Neural progenitor cell (in vitro differentiated cells): ENCODE measurements at regions not wholly inside any gene's neighbourhood (a gene's known extent, or its start where the extent isn't known, plus 50 kb on each side); places are given as distances from the start of the nearest gene placed in this dataset.

ENCODE experiments used
- DNase-seq: peaks from one replicate; pipeline ENCODE4 v3.0.0-alpha.2; 2016; ENCODE audit warnings: low spot score
- H2AFZ ChIP-seq: fragments of 200-600 bp; sonication (generic); replicated peaks from 2 replicates; pipeline ENCODE4 v1.6.1; 2016; ENCODE audit warnings: antibody characterized with exemption
- H3F3A ChIP-seq: fragments of 200-600 bp; sonication (generic); 2 replicates; pipeline ENCODE4 v1.6.1; 2016; ENCODE audit warnings: antibody characterized with exemption, low read depth
- H3K27ac ChIP-seq: fragments of 200-600 bp; sonication (generic); 2 replicates; pipeline ENCODE4 v1.5.1; 2016; ENCODE audit warnings: mild to moderate bottlenecking
- H3K27me3 ChIP-seq: fragments of 200-600 bp; sonication (generic); 2 replicates; pipeline ENCODE4 v1.6.1; 2016; ENCODE audit warnings: mild to moderate bottlenecking, moderate library complexity
- H3K36me3 ChIP-seq: fragments of 200-600 bp; sonication (generic); 2 replicates; pipeline ENCODE4 v1.5.1; 2016
- H3K4me1 ChIP-seq: fragments of 200-600 bp; sonication (generic); 2 replicates; pipeline ENCODE4 v1.6.1; 2016; ENCODE audit warnings: mixed run types
- H3K4me2 ChIP-seq: fragments of 200-600 bp; sonication (generic); 2 replicates; pipeline ENCODE4 v1.6.1; 2016
- H3K4me3 ChIP-seq: fragments of 200-600 bp; sonication (generic); 2 replicates; pipeline ENCODE4 v1.5.1; 2016
- H3K79me2 ChIP-seq: fragments of 200-600 bp; sonication (generic); 2 replicates; pipeline ENCODE4 v1.6.1; 2016; ENCODE audit warnings: low read depth
- H3K9ac ChIP-seq: fragments of 200-600 bp; sonication (generic); 2 replicates; pipeline ENCODE4 v1.6.1; 2016
- H3K9me3 ChIP-seq: fragments of 200-600 bp; sonication (generic); 2 replicates; pipeline ENCODE4 v1.5.1; 2016; ENCODE audit warnings: low read depth
- H4K20me1 ChIP-seq: fragments of 200-600 bp; sonication (generic); 2 replicates; pipeline ENCODE4 v1.6.1; 2016; ENCODE audit warnings: low read depth
- H3K27ac Mint-ChIP-seq: 3 replicates; pipeline ENCODE4 v1.8.0; 2021; ENCODE audit warnings: mixed read lengths
- H3K27me3 Mint-ChIP-seq: 2 replicates; pipeline ENCODE4 v1.8.0; 2022; ENCODE audit warnings: low read depth, mild to moderate bottlenecking, inconsistent platforms, moderate library complexity, mixed read lengths; ENCODE audit not compliant: insufficient read depth
- H3K36me3 Mint-ChIP-seq: 3 replicates; pipeline ENCODE4 v1.8.0; 2021; ENCODE audit warnings: mixed read lengths
- H3K4me1 Mint-ChIP-seq: 3 replicates; pipeline ENCODE4 v1.8.0; 2021; ENCODE audit warnings: mixed read lengths
- H3K4me3 Mint-ChIP-seq: 3 replicates; pipeline ENCODE4 v1.8.0; 2021; ENCODE audit warnings: mild to moderate bottlenecking, moderate library complexity, mixed read lengths
- H3K9me3 Mint-ChIP-seq: 3 replicates; pipeline ENCODE4 v1.8.0; 2020; ENCODE audit warnings: mixed read lengths
- EZH2 ChIP-seq: fragments of 200-600 bp; sonication (generic); IDR thresholded peaks from 2 replicates; pipeline ENCODE4 v1.6.1; 2017; ENCODE audit warnings: antibody characterized with exemption, mild to moderate bottlenecking, moderate library complexity
- EZH2phosphoT487 ChIP-seq: fragments of 200-600 bp; sonication (generic); IDR thresholded peaks from 2 replicates; pipeline ENCODE4 v1.6.1; 2017; ENCODE audit warnings: antibody characterized with exemption
- TF ChIP-seq, protein P1 (sequence below): fragments of 200-600 bp; sonication (generic); IDR thresholded peaks from 2 replicates; pipeline ENCODE4 v1.5.1; 2017; ENCODE audit warnings: antibody characterized with exemption, mild to moderate bottlenecking

DNA sequence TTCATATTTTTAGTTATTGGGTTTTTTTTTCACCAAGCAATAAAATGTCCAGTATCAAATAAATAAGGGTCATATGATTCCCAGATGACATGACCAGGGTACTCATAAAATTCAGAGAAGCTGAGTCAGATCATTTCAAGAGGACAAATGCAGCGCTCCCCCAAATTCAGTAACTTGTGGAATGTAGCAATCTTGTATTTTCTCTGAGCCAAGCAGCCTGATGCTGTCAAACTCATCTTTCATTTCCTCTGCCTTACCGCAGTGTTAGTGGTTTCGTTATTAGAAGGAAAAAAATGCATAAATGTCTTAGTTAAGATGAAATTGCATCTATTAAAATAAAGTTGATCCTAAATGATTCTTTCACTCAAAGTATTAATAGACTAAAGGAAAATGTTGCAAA, 57.8 kb upstream of the EDN1 start:
- no peak for TF ChIP-seq EZH2phosphoT487
- no peak for TF ChIP-seq EZH2
- TF ChIP-seq, protein P1, sequence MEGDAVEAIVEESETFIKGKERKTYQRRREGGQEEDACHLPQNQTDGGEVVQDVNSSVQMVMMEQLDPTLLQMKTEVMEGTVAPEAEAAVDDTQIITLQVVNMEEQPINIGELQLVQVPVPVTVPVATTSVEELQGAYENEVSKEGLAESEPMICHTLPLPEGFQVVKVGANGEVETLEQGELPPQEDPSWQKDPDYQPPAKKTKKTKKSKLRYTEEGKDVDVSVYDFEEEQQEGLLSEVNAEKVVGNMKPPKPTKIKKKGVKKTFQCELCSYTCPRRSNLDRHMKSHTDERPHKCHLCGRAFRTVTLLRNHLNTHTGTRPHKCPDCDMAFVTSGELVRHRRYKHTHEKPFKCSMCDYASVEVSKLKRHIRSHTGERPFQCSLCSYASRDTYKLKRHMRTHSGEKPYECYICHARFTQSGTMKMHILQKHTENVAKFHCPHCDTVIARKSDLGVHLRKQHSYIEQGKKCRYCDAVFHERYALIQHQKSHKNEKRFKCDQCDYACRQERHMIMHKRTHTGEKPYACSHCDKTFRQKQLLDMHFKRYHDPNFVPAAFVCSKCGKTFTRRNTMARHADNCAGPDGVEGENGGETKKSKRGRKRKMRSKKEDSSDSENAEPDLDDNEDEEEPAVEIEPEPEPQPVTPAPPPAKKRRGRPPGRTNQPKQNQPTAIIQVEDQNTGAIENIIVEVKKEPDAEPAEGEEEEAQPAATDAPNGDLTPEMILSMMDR, result no peak
- Histone ChIP-seq H3K27me3 (no peaks in the 10 kb centered on the region), H3K36me3 (no peaks in the 10 kb centered on the region), H3F3A (peaks cover 29% of the 10 kb centered on the region), H3K9me3 (no peaks in the 10 kb centered on the region), H3K9ac (no peak overlapping the region), H3K4me1 (peaks cover 44% of the 10 kb centered on the region), H3K79me2 (no peaks in the 10 kb centered on the region), H2AFZ (no peak overlapping the region), H4K20me1 (no peaks in the 10 kb centered on the region), H3K4me3 (peak overlapping the region; percentile 1), H3K27ac (peak overlapping the region; percentile 80), H3K4me2 (peak overlapping the region; percentile 61)
- H3K36me3 Mint-ChIP-seq, result no peaks in the 10 kb centered on the region
- H3K9me3 Mint-ChIP-seq, result no peaks in the 10 kb centered on the region
- no peak overlapping the region for H3K4me3 Mint-ChIP-seq
- no peaks in the 10 kb centered on the region for H3K27me3 Mint-ChIP-seq
- H3K27ac Mint-ChIP-seq, result no peak overlapping the region
- no peak for DNase-seq
- H3K4me1 Mint-ChIP-seq, result peaks cover 17% of the 10 kb centered on the region

DNA sequence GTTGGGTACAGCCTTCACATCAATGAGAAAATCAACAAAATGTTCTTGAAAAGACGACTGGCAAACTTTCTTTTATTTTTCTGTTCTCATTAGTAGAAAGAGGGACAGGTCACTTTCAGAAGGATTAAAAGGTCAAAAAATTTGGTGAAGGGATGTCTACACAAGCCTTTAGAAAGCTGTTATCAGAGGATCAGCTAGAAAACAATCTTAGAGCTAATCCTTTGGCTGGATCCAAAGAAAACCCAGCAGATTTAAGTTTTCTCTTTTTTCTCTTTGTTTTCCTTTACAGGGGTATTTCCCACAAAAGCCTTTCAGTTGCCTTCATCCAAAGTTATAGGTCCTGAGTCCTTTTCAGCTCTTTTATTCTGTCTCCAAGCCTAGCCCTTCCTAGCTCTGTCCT, 57.3 kb upstream of the EDN1 start:
- Histone ChIP-seq H3K9me3 (no peaks in the 10 kb centered on the region), H3K4me1 (peaks cover 44% of the 10 kb centered on the region), H3K4me2 (peak overlapping the region; percentile 61), H3K27ac (peak overlapping the region; percentile 80), H3K4me3 (peak overlapping the region; percentile 1), H3F3A (peaks cover 29% of the 10 kb centered on the region), H3K79me2 (no peaks in the 10 kb centered on the region), H3K27me3 (no peaks in the 10 kb centered on the region), H4K20me1 (no peaks in the 10 kb centered on the region), H3K9ac (no peak overlapping the region), H3K36me3 (no peaks in the 10 kb centered on the region), H2AFZ (no peak overlapping the region)
- Mint-ChIP-seq H3K27me3 (no peaks in the 10 kb centered on the region), H3K27ac (no peak overlapping the region), H3K4me1 (peaks cover 17% of the 10 kb centered on the region), H3K36me3 (no peaks in the 10 kb centered on the region), H3K9me3 (no peaks in the 10 kb centered on the region), H3K4me3 (no peak overlapping the region)
- TF ChIP-seq EZH2 (no peak), EZH2phosphoT487 (peak; percentile 52)
- peak; percentile 67 for DNase-seq

DNA sequence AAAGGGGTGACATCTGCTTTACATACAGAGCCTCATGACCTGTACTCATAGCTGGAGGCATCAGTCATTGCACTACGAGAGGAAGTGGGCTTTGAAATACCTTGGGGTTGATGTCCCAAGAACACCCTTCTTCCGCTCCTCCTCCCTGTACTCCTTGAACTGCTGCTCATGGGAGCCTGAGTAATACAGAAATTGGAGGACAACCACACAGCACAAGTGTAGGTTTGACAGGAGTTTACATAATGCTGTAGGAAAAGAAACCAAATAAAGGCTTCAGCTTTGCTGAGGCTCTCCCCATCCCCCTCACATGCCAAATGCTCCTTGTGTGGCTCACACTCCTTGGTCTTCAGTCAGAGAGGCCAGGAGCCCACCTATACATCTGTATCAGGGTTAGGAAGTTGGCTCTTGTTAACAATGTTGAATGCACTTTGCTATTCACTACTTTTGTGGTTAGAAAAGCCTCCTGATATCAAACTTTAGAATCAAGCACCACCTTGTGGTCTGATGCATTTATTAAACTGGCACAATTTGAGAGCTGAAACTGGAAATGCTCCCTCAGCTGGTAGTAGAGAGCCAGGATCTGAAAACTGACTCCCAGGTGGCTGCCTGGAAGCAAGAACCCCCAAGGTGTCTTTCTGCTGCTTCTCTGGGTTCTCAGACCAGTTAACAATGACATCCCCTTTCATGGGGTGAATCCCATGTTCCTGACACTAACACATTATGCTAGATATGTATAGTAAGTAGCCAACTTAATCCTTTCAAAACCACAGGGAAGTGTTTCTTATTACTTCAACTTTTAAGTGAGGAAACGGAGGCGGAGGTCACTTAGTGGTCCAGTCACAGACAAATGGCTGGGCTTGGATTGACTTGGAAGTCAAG, 56.2 kb upstream of the EDN1 start:
- H3K4me3 Mint-ChIP-seq, result no peak overlapping the region

More for the DNA sequence above, 56.2 kb upstream of the EDN1 start:
- Histone ChIP-seq H3K79me2 (no peaks in the 10 kb centered on the region), H3K9me3 (no peaks in the 10 kb centered on the region), H3K4me1 (peaks cover 38% of the 10 kb centered on the region), H3K27me3 (no peaks in the 10 kb centered on the region), H3K9ac (no peak overlapping the region), H3K36me3 (no peaks in the 10 kb centered on the region), H4K20me1 (no peaks in the 10 kb centered on the region), H2AFZ (peak overlapping the region; percentile 36), H3K27ac (peak overlapping the region; percentile 80), H3K4me3 (no peak overlapping the region), H3F3A (peaks cover 29% of the 10 kb centered on the region), H3K4me2 (peak overlapping the region; percentile 61)
- no peaks in the 10 kb centered on the region for H3K27me3 Mint-ChIP-seq
- DNase-seq, result peak; percentile 32
- peaks cover 17% of the 10 kb centered on the region for H3K4me1 Mint-ChIP-seq
- H3K9me3 Mint-ChIP-seq, result no peaks in the 10 kb centered on the region
- H3K27ac Mint-ChIP-seq, result peak overlapping the region; percentile 46
- no peaks in the 10 kb centered on the region for H3K36me3 Mint-ChIP-seq
- TF ChIP-seq, protein P1, result peak; percentile 51
- no peak for TF ChIP-seq EZH2
